Right lobe of liver (tissue), 4 donors: ENCODE measurements at regions not wholly inside any gene's neighbourhood (a gene's known extent, or its start where the extent isn't known, plus 50 kb on each side); places are given as distances from the start of the nearest gene placed in this dataset.

Experiments
- POLR2A ChIP-seq: fragments of 450-650 bp; IDR thresholded peaks from one replicate; pipeline ENCODE4 v1.6.1; 2017; ENCODE audit warnings: antibody characterized with exemption, mild to moderate bottlenecking
- TF ChIP-seq, protein P1 (sequence below), 4 donors: fragments of 200-600 bp in 3 of 4; fragments of 450-650 bp in 1 of 4; IDR thresholded peaks; one replicate each; pipeline versions ENCODE4 v1.5.1 to v1.8.0; 2016 to 2022; ENCODE audit warnings: antibody characterized with exemption in 4 of 4, mild to moderate bottlenecking in 2 of 4
- donor health status: DM: no; HTN: no; CAD: no.
- donor health status: DM: no; HTN: no; CAD: no.
- donor health status: DM: no; HTN: yes; CAD: no.

DNA sequence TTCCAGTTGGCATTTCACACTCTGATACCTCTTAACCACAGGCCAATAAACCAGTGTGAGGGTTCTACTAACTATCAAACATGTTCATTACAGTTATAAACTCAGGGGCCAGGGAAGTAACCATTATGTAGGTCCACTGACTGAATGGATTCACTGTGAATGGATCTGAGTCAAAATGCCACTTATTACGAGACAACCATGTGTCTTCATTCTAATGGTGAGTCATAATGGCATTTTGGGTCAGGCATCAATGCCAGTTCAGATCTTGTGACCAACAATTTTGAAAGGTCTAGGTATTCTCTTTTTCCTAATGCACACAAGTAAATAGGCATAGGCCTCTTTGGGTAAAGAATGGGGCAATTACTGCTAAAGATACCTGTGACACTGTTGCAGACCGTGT, 112.2 kb upstream of the HEY2 start:
- TF ChIP-seq, protein P1, sequence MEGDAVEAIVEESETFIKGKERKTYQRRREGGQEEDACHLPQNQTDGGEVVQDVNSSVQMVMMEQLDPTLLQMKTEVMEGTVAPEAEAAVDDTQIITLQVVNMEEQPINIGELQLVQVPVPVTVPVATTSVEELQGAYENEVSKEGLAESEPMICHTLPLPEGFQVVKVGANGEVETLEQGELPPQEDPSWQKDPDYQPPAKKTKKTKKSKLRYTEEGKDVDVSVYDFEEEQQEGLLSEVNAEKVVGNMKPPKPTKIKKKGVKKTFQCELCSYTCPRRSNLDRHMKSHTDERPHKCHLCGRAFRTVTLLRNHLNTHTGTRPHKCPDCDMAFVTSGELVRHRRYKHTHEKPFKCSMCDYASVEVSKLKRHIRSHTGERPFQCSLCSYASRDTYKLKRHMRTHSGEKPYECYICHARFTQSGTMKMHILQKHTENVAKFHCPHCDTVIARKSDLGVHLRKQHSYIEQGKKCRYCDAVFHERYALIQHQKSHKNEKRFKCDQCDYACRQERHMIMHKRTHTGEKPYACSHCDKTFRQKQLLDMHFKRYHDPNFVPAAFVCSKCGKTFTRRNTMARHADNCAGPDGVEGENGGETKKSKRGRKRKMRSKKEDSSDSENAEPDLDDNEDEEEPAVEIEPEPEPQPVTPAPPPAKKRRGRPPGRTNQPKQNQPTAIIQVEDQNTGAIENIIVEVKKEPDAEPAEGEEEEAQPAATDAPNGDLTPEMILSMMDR (IDR thresholded peaks at IDR 0.05), result no peak
- TF ChIP-seq POLR2A, result no peak
